ENCODE measurements at regions not wholly inside any gene's neighbourhood (a gene's known extent, or its start where the extent isn't known, plus 50 kb on each side); places are given as distances from the start of the nearest gene placed in this dataset.
"Not testable (repeated sequence)": the region's sequence is repeated elsewhere in the genome, so short reads cannot be mapped to it uniquely, and the experiment has no call there.

DNA sequence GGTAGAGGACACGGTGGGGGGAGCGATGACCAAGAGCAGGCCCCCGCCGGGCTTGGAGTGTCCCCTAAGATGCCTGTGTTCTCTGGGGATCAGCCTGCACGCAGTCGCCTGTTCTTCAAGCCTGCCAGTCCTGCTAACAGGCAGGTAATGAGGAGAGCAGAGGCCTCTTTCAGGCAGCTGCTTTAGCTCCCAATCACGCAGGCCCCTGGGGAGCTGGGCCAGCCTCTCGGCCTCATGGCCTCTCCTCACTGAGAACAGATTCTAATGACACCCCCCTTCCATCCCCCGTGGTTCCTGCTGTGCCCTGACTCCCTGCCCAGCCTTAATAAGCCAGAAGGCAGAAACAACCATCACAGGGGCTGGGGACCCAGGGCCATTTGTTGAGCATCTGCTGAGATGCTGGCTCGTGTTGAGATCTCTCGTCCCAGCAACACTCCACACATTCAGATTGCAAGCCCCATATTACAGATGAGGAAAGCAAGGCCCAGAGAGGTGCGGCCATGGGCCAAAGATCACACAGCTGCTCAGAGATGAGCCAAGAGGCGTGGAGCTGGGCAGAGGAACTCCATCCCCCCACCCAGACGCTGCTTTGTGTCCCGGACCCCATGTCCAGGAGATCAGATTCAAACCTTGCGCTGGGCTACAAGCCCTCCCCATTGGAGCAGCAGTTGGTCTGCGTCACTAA, 71.6 kb upstream of the CASZ1 start:
- no peak for DNase-seq

DNA sequence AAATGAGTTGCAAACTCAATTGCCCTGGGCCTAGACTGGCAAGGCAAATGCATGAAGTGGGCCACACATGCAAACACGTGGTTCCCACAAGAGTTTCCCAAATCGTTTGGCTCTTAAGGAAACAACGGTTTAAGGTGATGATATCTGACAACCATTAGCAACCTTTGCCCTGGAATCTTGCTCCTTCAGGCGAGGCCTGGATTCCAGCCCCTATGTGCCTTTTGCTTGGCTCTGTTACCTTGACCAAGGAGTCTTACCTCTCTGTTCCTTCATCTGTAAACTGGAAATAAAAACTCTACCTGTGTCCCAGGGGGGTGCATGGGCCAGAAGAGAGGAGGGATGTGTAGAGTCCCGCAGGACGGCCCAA, 72.1 kb upstream of the CASZ1 start:
- DNase-seq: no peak

DNA sequence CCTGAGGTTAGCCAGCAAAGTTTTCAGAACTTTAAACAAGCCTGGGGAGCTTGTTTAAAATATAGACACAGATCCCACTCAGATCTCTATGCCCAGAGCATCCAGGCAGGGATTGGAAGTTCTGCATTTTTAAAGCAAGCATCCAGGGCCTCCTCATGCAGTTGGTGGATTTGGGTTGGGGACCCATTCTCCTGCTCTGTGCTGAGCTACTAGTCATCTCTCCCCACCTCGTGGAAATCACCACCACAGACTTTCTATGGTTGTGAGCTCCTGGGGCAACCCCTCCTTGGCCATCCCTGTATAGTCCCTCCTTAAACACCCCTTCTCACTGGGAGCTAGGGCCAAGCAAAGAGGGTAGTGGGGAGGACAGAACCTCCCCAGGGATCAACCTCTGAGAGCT, 73.5 kb upstream of the CASZ1 start:
- no peak for DNase-seq

DNA sequence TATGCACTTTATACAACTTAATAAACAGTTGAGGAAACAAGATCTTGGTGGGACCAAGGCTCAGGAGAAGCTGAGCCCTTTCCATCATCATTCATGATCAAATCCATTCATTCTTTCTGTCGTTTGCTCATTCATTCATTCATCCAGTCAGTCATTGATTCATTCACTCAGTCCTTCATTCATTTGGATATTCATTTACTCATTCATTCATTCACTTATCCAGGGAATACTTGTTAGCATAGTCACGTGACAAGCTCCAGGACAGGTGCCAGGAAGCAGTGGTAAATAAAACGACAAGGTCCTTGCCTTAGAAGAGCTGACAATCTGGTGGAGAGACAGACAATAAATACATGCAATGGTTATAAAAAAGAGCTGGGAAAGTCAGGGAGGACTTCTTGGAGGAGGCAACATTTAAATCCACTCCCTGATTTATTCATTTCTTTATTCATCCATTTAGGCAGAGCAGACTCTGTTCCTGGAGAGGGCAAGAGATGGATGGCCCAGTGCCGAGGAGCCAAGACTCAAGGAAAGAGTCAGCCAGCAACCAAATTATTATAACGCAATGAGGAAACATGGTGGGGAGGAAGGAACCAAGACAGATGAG, 74.1 kb upstream of the CASZ1 start:
- DNase-seq: no peak

- DNase-seq: no peak
Observed at GRCh38 chr1:10873189-10873588, 76.7 kb upstream of the CASZ1 start.

- no peak for DNase-seq
Observed at GRCh38 chr1:10874351-10874750, 77.9 kb upstream of the CASZ1 start.

GRCh38 chr1:10877894-10878293, 81.4 kb upstream of the CASZ1 start:
- DNase-seq: no peak

DNA sequence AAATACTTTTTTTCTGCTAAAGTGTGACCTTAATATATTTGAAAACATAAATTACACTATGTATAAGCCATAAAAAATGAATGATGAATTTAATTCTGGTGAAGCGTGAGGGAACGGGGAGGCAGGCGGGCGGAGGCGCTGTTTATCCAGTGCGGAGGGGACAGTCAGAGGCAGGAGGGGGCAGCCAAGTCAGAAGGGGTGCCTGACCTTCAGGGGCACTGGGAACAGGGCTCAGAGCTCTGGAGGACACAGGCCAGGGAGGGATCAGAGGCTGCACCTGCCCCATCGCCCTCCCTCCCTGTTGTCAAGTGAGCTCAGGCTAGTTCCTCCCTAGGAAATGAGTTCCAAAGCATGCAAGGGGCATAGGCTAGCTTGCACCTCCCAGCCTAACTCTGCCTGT, 82.0 kb upstream of the CASZ1 start:
- DNase-seq: no peak

DNA sequence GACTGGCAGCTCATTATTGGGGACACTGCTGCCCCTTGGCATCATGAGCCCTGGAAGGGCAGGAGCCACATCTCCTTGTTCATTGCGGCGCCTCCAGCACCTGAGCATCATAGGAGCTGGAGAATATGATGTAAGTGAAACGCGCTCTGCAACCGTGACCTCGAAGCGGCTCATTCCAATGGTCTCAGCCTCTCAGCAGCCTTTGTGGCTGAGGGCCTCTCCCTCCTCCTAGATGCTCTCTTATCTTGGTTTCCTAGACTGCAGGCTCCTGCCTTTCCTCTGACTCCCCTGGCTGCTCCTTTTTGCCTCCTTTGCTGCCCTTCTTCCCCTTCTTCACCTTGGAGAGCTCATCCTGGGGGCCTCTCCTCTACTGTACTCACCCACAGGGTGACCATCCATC, 83.6 kb upstream of the CASZ1 start:
- DNase-seq: no peak

DNA sequence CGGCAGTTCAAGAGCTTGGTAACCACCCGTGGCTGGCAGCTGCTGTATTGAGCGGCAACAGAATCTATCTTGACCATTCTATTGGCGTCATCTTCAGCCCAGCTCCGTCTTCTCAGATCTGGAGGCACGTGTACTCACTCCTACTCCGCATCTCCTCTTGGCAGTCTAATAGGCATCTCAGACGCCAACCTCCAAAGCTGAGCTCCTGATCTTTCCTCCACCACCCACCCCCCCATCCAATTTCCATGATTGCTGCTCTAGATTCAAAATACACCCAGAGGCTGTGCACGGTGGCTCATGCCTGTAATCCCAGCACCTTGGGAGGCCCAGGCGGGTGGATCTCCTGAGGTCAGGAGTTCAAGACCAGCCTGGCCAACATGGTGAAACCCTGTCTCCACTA, 84.6 kb upstream of the CASZ1 start:
- no peak for DNase-seq

- no peak for DNase-seq
Observed at GRCh38 chr1:10882069-10882468, 85.6 kb upstream of the CASZ1 start.

DNA sequence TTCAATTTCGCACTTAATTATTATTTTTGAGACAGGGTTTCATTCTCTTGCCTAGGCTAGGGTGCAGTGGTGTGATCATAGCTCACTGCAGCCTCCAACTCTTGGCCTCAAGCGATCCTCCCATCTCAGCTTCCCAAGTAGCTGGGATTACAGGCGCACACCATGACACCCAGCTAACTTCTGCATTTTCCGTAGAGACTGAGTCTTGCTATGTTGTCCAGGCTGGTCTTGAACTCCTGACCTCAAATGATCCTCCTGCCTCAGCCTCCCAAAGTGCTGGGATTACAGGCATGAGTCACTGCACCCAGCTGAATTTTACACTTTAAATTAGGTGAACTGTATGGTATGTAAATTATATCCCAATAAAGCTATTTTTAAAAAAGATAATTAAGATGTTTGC, 90.6 kb upstream of the CASZ1 start:
- not testable (repeated sequence) for DNase-seq

DNA sequence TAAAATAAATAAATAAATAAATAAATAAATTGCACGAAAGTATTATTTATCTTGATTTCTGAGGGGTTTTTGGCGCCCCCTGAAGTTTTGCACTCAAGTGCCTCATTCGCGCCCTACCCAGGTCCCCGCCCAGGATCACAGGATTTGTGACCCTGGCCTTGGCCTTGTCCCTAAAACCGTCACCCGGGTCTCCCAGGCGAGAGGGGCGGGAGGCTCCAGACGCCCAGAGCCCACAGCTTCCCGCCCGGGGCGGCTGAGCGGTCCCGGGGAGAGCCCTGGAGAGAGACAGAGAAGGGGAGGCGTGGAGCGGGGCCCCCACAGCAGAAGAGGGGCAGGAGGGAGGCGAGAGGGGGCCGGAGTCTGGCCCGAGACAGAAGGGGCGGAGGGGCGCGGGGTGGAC, 91.8 kb upstream of the CASZ1 start:
- no peak for DNase-seq

DNA sequence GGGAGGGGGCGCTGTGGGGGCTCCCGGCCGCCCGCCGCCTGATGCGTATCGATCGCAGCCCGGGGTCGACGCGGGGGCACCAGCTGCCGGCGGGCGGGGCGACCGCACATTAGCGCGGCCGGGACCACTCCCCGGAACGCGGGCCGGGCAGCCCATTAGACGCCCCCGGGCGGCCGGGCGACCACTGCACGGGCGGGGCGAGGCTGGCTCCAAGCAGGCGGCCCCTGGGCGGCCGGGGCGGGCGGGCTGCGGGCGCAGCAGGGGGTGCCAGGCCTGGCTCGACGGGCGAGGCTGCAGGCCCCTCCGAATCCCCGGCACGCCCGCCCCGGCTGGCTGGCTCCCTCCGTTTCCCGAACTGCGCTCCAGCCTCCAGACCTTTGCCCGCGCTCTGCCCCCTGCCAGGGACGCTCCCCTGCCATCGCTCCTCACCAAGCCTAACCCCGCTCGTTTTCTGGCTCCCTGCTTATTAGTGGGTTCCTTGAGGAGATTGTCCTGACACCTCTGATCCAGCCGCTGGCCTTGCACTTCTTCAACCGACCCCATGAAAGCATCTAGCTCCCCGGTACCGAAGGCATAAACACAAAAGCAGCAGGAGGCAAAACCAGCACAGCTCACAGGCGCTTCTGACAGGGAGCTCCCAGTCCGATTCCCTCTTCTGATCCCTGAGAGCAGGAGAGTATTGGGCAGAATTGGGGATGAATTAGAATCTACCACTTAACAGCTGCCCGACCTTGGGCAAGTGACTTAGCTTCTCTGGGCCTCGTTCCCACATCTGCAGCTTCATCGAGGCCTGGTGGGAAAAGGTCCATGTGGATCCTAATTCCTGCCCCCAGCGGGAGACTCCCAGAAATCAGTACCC, 92.6 kb upstream of the CASZ1 start:
- DNase-seq: no peak

DNA sequence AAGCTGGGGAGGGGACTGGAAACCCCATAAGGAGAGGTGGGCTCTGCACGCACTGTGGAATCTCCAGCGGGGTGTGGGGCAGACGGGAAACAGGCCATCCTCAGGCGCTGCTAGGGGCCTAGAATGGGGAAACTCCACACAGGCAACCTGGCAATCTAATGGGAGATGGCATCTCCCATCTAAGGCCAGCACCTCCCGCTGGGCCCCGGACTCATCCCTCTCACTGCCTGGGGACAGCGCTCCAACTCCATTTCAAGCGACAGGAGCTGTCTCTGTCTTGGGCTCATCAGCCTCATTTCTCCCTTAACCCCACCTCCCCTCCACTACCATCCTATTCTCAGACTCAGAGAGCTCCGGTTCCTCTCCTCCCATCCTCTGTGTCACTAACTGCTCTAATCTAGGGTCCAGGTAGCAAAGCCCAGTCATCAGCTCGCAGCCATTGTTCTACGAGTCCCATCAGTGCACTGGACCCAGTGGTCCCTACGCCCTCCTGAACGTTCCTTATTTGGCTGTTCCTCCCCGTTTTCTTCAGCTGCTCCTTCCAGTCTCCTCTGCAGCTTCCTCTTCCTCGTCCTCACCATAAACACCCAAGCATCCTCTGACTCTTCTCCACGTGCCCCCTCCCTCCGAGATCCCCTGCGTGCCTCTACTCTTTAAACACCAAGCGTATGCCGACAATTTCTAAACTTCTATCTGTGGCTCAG, 93.4 kb upstream of the CASZ1 start:
- no peak for DNase-seq

- DNase-seq: no peak
Observed at GRCh38 chr1:10890491-10891071, 94.1 kb upstream of the CASZ1 start.

DNA sequence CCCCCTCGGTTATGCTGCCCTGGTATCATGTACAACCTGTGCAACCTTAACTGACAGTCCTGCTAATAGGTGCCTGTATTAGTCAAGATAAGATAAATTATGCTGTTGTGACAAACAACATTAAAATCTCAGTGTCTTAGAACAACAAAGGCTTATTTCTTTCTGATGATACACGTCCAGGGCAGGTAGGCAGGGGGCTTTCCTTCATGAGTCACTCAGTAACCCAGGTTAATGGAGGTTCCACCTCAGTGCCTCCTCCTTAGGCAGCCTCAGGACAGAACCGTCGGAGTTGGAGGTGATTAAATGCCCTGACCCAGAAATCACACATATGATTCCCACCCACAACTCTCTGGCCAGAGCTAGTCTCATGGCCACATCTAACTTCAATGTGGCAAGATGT, 94.6 kb upstream of the CASZ1 start:
- no peak for DNase-seq

DNA sequence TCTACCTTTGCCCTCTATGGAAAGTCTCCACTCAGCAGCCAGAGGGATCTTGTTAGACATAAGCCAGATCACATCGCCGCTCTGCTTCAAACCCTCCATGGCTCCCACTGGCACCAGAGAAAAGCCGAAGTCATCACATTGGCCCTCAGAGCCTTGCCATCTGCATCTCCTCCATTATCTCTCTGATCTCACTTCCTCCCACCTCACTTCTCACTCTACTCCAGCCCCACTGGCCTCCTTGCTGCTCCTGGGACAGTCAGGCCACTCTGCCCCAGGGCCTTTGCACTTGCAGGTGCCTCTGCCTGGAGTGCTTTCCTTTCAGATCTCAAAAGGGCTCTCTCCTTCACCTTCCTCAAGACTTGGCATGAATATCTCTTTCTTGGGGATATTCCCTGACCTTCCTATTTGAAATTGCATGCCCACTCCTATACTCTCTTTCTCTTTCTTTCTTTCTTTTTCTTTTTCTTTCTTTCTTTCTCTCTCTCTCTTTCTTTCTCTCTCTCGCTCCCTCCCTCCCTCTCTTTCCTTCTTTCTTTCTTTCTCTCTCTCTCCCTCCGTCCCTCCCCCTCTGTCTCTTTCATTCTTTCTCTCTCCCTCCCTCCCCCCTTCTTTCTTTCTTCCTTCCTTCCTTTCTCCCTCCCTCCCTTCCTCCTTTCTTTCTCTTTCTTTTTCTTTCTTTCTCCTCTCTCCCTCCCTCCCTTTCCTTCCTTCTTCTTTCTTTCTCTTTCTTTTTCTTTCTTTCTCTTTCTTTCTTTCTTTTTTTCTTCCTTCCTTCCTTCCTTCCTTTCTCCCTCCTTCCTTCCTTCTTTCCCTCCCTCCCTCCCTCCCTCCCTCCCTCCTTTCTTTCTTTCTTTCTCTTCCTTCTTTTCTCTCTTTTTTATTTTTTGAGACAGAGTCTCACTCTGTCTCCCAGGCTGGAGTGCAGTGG, 96.0 kb upstream of the CASZ1 start:
- no peak for DNase-seq

GRCh38 chr1:10895621-10896020, 99.2 kb upstream of the CASZ1 start:
- no peak for DNase-seq

DNA sequence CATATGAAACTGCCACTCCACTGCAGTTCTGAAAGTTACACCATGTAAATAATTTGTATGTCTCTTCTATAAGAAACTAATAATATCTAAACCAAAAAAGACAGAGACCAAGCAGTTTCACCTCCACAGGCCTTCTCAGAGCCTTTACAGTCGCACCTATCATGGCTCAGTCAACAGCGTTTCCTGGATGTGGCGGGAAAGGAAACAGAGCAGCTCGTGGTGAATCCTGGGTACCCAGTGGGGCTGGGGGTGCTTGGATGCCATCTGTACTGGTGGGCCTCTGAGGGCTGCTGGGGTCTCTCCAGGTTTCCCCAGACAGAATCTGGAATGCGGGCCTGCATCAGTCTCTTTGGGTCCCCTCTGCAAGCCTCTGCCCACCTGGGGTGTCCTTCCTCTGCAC, 100.2 kb upstream of the CASZ1 start:
- DNase-seq: no peak

DNA sequence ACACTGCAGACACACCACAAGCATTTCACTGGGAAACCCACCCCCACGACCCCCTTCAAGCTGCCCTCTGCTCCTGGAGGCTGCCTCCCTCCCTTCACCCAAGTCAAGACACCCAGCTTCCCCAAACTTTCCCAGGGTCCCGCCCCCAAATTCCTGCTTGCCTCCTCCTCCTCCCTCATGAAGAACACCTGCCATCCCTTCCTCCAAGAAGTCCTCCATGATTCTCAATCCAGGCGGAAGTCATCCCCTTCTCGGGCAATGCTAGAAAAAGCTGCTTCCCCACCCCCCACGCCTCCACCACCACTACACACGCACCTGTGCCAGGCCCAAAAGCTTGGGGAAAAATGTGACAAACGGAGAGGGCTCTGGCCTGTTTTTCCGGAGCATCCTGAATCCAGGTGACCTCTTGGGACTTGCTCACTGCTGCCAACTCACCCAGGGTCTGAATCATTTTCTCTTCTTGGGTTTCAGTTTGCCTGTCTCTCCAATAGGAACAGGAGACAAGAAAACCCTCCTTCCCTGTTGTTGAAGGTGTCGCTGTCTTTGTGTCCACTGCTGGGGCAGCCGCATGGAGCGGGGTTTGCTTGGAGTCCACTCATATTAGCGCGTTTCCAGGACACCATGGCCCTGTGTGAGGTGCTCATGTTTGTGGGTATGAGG, 101.0 kb upstream of the CASZ1 start:
- DNase-seq: no peak

Measured in femur (tissue), 1 donor.